GM12873 (cell line): ENCODE measurements at regions not wholly inside any gene's neighbourhood (a gene's known extent, or its start where the extent isn't known, plus 50 kb on each side); places are given as distances from the start of the nearest gene placed in this dataset.

Experiments used
- TF ChIP-seq, protein P1 (sequence below): IDR thresholded peaks from 2 replicates; pipeline ENCODE4 v1.5.1; 2012; ENCODE audit warnings: low read depth, mild to moderate bottlenecking, moderate library complexity, low read length, control low read depth; ENCODE audit not compliant: insufficient read depth; ENCODE audit errors: missing control alignments

DNA sequence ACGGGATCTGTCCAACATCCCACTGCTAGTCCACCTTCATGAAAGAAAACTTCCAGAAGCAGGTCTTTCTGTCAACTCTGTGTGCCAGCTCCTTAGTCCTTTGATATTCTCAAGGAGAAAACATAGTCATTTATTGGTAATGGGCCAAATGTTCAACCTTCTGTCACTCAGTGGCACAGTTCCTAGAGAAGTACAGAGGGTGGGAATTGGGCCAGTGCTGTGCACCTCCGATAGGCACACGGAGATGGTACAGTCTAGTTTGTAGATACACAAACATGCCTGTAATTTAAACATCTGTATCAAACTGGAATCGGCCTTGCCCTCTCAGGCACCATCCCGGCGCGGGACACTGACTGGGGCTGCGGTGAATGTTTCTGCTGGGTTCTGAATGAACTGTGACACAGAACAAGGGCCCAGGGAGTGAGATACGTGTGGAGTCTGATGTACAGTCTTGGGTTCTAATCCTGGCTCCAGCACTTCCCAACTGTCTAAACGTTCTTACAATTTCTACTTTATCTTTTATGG, 213.9 kb upstream of the SHH start:
- TF ChIP-seq, protein P1, sequence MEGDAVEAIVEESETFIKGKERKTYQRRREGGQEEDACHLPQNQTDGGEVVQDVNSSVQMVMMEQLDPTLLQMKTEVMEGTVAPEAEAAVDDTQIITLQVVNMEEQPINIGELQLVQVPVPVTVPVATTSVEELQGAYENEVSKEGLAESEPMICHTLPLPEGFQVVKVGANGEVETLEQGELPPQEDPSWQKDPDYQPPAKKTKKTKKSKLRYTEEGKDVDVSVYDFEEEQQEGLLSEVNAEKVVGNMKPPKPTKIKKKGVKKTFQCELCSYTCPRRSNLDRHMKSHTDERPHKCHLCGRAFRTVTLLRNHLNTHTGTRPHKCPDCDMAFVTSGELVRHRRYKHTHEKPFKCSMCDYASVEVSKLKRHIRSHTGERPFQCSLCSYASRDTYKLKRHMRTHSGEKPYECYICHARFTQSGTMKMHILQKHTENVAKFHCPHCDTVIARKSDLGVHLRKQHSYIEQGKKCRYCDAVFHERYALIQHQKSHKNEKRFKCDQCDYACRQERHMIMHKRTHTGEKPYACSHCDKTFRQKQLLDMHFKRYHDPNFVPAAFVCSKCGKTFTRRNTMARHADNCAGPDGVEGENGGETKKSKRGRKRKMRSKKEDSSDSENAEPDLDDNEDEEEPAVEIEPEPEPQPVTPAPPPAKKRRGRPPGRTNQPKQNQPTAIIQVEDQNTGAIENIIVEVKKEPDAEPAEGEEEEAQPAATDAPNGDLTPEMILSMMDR = no peak

DNA sequence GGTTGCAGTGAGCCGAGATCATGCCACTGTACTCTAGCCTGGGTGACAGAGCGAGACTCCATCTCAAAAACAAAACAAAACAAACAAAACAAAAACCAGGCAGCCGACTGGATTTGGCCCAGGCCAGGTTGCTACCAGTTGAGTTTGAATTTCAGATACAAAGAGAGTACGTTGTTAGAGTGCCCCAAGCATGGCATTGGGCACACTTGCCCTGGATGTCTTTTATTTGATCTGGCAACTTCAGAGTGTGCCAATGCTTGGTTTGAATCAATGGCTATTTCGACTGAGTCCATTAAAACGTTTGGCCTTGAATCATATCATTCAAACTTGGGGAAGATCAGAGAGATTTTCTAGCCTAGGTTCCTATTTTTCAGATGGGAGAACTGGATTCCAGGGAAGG, 213.4 kb upstream of the SHH start:
- TF ChIP-seq, protein P1 = no peak

DNA sequence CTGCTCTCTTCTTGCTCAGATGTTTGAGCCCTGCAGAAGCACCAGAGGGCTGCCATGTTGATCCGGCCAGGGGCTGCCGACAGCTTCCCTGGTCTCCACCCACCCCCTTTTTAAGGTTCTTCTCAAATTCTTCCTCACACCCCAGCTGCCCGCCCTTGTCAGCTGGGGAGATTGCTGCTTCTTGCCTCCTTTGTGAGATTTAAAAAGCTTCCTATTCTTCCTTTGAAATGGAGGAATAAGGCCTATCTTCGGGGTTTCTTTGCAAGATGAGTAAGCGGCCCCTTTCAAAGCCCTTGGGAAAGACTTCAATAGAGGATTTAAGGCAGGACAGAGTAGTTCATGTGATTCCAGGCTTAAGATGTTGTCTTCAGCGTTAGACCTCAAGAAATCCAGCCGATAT, 211.9 kb upstream of the SHH start:
- TF ChIP-seq, protein P1 = no peak

DNA sequence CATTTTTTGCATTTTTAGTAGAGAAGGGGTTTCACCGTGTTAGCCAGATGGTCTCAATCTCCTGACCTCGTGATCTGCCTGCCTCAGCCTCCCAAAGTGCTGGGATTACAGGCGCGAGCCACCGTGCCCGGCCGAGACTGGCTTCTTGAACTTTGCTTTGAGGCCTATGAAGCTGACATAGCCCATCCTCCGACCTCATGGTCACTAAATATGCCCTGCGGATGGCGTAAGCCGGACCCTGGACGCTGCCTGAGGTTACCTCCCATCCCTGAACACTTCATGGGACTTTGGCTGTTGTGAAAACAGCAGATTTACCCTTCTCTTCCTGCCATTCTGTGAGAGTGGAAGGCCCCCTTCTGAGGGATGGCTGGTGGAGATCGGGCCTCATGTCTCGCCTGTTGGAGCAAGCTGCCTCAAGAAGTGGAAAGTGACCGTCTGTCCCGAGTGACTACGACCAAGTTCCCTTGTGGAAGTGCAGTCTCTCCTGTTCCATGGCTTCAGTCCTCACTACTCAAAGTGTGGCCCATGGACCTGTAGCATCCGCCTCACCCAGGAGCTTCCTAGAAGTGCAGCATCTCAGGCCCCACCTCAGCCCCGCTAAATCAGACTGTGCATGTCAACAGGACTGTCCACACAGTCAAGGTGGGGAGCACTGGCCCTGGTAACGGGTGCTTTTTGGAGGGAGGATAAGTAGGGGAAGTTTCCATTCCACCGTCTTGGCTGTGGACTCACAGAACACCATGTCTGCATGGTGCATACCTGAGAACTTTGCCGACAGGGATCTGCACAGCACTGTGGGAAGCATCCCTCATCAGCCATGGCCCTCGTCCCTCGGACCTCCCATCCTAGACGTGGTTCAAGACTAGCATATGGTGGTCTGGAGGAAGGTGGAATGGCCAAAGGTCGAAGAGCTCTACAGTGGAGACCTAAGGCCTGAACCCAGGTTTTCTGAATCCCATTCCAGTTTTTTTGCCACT, 210.5 kb upstream of the SHH start:
- TF ChIP-seq, protein P1 = no peak

DNA sequence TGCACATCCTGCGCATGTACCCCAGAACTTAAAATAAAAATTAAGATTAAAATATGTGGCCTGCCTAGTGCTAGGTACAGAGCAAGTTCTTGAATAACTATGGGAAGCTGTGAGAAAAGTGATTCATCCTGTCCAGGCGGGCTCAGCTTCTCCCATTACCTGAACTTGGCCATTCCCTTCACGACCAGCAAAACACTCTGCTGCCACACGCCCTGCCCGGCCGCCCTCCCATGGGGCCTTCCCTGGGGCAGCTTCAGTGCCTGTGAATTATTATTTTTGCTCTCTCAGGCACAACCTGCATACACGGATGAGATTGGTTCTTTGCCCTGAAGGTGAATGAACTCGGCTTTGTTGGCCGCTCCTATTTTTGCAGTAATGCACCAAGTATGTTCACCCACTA, 209.2 kb upstream of the SHH start:
- TF ChIP-seq, protein P1 = no peak

DNA sequence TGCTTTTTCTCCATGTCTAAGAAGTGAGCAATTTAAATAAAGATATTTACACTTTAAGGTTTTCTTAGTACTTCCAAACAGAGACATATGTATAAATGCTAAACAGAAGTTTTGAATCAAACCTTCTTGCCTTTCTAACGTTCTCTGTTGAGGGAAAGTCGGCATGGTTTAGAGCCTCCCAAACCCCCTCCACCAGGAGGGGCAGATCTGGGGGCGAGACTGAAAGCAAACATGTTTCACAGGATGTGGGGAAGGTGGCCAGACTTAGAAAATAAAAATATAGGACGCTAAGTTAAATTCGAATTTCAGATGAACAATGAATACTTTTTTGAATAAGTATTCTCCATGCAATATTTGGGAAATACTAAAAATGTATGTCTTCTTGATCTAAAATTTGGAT, 208.3 kb upstream of the SHH start:
- TF ChIP-seq, protein P1 = no peak

DNA sequence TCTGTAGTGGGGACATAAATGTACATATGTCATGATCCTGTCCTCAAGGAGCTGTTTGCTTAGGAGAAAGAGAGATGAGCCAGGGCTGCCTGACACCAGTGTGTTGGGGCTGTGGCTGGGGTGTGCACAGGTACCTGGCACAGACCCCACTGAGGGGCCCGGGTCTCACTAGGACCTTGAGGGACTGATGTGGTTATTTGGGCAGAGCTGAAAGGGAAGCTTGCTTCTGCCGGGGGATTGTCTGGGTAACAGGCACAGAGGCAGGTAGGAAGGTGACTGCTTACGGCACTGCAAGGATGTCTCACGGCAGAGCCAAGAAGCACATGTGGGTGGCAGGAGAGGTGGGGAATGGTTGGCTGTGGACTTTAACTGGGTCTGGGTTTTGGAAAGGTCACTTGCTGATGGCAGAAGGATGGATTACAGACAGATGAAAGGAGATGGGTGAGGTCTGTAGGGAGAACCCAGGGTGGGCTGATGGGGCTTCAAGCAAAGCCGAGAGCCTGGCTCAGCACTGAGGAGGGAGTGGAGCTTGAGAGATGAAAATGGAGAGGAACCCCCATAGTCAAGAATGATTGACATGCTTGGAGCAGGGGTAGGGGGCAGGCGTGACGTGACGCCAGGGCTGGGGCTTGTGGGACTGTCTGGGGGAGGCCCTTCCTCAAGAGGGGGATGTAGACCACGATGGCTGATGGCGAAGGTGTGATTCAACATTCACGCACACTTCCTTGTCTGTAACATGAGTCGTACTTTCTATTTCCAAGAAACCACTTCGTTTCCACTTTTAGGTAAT, 207.7 kb upstream of the SHH start:
- TF ChIP-seq, protein P1 = no peak
